HS-5 (cell line): ENCODE measurements at regions not wholly inside any gene's neighbourhood (a gene's known extent, or its start where the extent isn't known, plus 50 kb on each side); places are given as distances from the start of the nearest gene placed in this dataset.

Experiments used
- DNase-seq: peaks from one replicate; pipeline ENCODE4 v3.0.0-alpha.2; 2012; ENCODE audit warnings: low read depth

DNA sequence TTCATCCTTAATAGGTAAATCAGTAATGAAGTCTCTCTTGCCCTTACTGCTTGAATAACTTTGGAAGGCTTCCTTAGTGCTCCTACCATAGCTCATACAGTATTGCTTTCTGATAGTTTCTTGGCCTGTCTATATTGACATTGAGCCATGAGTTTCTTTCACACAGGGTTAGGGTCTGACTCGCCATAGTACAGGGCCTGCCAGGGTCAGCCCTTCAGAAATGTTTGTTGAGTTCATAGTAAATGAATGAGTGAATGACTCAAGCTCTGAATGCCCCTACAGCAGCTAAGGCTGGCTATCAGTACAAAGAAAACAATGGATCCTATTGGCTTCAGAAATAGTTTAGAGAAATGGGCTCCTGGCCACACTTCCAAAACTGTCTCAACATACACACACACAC lies 65.0 kb upstream of the LRATD1 start:
- no peak for DNase-seq

DNA sequence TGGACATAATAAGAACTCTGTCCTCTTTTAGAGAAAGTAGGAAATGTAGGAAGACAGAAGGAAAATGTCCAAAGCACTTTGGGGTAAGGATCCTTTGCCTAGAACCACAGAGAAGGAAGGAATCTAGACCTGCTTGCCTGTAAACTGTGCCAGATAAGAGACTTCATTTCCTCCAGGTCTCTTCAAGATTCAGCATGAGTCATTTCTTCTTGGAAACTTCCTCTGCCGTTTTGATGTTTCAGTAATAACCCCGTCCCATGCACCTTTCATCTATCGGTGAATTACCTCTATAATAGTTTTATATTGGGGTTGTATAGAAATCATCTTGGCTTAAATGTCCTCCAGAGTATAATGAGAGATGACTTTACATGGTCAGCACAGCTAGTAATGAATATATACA lies 63.2 kb upstream of the LRATD1 start:
- no peak for DNase-seq

DNA sequence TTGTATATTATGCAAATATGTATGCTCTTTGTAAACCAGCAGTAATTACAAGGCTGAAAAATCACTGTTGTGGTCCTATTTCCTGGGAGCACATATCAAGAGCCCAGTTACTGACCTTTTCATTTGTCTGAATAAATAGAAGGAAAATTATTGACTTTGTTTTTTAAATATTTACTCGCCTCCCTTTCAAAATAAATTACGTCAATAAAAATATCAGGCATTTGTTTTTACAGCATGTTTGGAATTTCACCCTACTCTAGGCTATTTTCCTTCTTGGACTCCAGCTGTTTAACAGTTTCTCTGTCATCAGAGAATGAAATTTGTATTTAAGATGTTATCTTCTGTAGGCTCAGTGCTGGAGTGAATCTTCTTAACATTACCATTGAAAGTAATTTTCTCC lies 59.9 kb upstream of the LRATD1 start:
- no peak for DNase-seq

DNA sequence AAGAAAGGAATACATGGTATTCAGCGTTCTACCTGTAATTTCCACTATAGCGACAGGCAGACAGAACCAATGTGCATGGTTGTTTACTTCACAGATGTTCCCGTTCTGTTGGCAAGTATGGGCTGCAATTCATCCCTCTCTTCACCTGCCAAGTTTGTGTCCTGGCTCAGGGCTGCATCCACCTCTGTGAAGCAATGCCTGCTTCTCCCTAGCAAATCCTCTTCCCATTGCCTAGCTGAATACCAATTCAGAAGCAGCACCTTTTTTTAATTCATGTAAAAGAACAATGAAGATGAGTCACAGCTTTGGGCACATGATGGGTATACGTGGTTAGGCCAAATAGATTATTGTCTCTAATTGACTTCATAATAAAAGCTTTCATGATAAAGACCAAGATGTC lies 54.7 kb upstream of the LRATD1 start:
- DNase-seq = no peak
